DND-41 (cell line): ENCODE measurements at regions not wholly inside any gene's neighbourhood (a gene's known extent, or its start where the extent isn't known, plus 50 kb on each side); places are given as distances from the start of the nearest gene placed in this dataset.

Source experiments
- ATAC-seq: fragments of 200-7000 bp; cut with Tn5 transposase; 3 replicates; pipeline ENCODE4 v1.9.1; 2021; ENCODE audit warnings: low read depth; ENCODE audit not compliant: insufficient read depth
- DNase-seq: peaks from one replicate; pipeline ENCODE4 v3.0.0-alpha.2; 2020
- H2AFZ ChIP-seq: 2 replicates; pipeline ENCODE4 v1.6.0; 2012; ENCODE audit warnings: low read depth, low read length
- H3K27ac ChIP-seq: 2 replicates; pipeline ENCODE4 v1.5.1; 2012; ENCODE audit warnings: low read length, inconsistent platforms
- H3K27me3 ChIP-seq: fragments of 200-600 bp; sonication (generic); 2 replicates; pipeline ENCODE4 v1.6.0; 2012; ENCODE audit warnings: low read length, mild to moderate bottlenecking, inconsistent platforms; ENCODE audit not compliant: insufficient read depth, poor library complexity
- H3K36me3 ChIP-seq: 2 replicates; pipeline ENCODE4 v1.5.1; 2012; ENCODE audit warnings: low read length, inconsistent platforms; ENCODE audit not compliant: insufficient read depth
- H3K4me1 ChIP-seq: 2 replicates; pipeline ENCODE4 v1.5.1; 2012; ENCODE audit warnings: mild to moderate bottlenecking, low read length; ENCODE audit not compliant: insufficient read depth
- H3K4me2 ChIP-seq: 2 replicates; pipeline ENCODE4 v1.6.0; 2012; ENCODE audit warnings: mild to moderate bottlenecking, moderate library complexity, low read length, inconsistent platforms; ENCODE audit not compliant: insufficient read depth
- H3K4me3 ChIP-seq, 2 experiments: fragments of 200-600 bp in 1 of 2; shearing (Covaris generic) in 1 of 2; 2 replicates each; pipeline ENCODE4 v1.5.1; 2012 to 2016; ENCODE audit warnings: inconsistent platforms in 2 of 2, low read length in 2 of 2, mild to moderate bottlenecking in 2 of 2, low read depth in 1 of 2, moderate library complexity in 1 of 2
- H3K79me2 ChIP-seq: 2 replicates; pipeline ENCODE4 v1.6.0; 2012; ENCODE audit warnings: low read length, inconsistent platforms; ENCODE audit not compliant: insufficient read depth
- H3K9ac ChIP-seq: 2 replicates; pipeline ENCODE4 v1.6.0; 2012; ENCODE audit warnings: low read depth, mild to moderate bottlenecking, inconsistent platforms, low read length, moderate library complexity
- H3K9me3 ChIP-seq: 2 replicates; pipeline ENCODE4 v1.5.1; 2012; ENCODE audit warnings: low read length, moderate library complexity, mild to moderate bottlenecking, inconsistent platforms; ENCODE audit not compliant: insufficient read depth, severe bottlenecking
- H4K20me1 ChIP-seq: 2 replicates; pipeline ENCODE4 v1.6.0; 2012; ENCODE audit warnings: low read length; ENCODE audit not compliant: insufficient read depth
- CTCF ChIP-seq: IDR thresholded peaks from 2 replicates; pipeline ENCODE4 v1.5.1; 2012; ENCODE audit warnings: borderline replicate concordance, low read length, moderate library complexity, mild to moderate bottlenecking; ENCODE audit not compliant: poor library complexity, severe bottlenecking; ENCODE audit errors: extremely low read depth
- EZH2 ChIP-seq: IDR thresholded peaks from 3 replicates; pipeline ENCODE4 v1.6.1; 2012; ENCODE audit warnings: borderline replicate concordance, low read depth, mild to moderate bottlenecking, moderate library complexity, low read length, inconsistent platforms; ENCODE audit not compliant: severe bottlenecking

GRCh38 chr12:104850781-104851180 lies 107.3 kb downstream of the SLC41A2 start:
- H3K36me3 ChIP-seq: no peaks in the 10 kb centered on the region
- H3K4me1 ChIP-seq: no peaks in the 10 kb centered on the region
- H4K20me1 ChIP-seq: no peaks in the 10 kb centered on the region
- no peak overlapping the region for H3K4me2 ChIP-seq
- no peak for TF ChIP-seq CTCF
- no peak for TF ChIP-seq EZH2
- no peaks in the 10 kb centered on the region for H3K79me2 ChIP-seq
- H3K27ac ChIP-seq: no peak overlapping the region
- no peaks in the 10 kb centered on the region for H3K27me3 ChIP-seq
- H3K4me3 ChIP-seq: no peak overlapping the region
- no peak overlapping the region for H3K9ac ChIP-seq
- no peak overlapping the region for H2AFZ ChIP-seq
- no peaks in the 10 kb centered on the region for H3K9me3 ChIP-seq
- DNase-seq: no peak
- ATAC-seq: no peak

- H3K4me1 ChIP-seq: no peaks in the 10 kb centered on the region
- no peak overlapping the region for H3K27ac ChIP-seq
- H3K4me2 ChIP-seq: no peak overlapping the region
- TF ChIP-seq CTCF: no peak
- no peak for TF ChIP-seq EZH2
- ATAC-seq (no peak), DNase-seq (no peak)
- no peak overlapping the region for H3K4me3 ChIP-seq
- H2AFZ ChIP-seq: no peak overlapping the region
- H3K9me3 ChIP-seq: no peaks in the 10 kb centered on the region
- H3K36me3 ChIP-seq: no peaks in the 10 kb centered on the region
- no peaks in the 10 kb centered on the region for H4K20me1 ChIP-seq
- H3K27me3 ChIP-seq: no peaks in the 10 kb centered on the region
- H3K79me2 ChIP-seq: no peaks in the 10 kb centered on the region
- no peak overlapping the region for H3K9ac ChIP-seq
Observed at GRCh38 chr12:104846056-104846767, 111.9 kb downstream of the SLC41A2 start.

GRCh38 chr12:104844123-104844522 lies 114.0 kb downstream of the SLC41A2 start:
- Histone ChIP-seq H3K4me1 (no peaks in the 10 kb centered on the region), H3K9me3 (no peaks in the 10 kb centered on the region), H3K4me2 (no peak overlapping the region), H3K4me3 (no peak overlapping the region), H2AFZ (no peak overlapping the region), H4K20me1 (no peaks in the 10 kb centered on the region), H3K79me2 (no peaks in the 10 kb centered on the region), H3K9ac (no peak overlapping the region), H3K36me3 (no peaks in the 10 kb centered on the region), H3K27ac (no peak overlapping the region), H3K27me3 (no peaks in the 10 kb centered on the region)
- TF ChIP-seq EZH2: no peak
- no peak for TF ChIP-seq CTCF
- no peak for ATAC-seq
- DNase-seq: no peak

- Histone ChIP-seq H3K9ac (no peak overlapping the region), H3K27me3 (no peaks in the 10 kb centered on the region), H3K4me1 (no peaks in the 10 kb centered on the region), H2AFZ (no peak overlapping the region), H4K20me1 (no peaks in the 10 kb centered on the region), H3K27ac (no peak overlapping the region), H3K9me3 (no peaks in the 10 kb centered on the region), H3K79me2 (no peaks in the 10 kb centered on the region), H3K4me3 (no peak overlapping the region), H3K36me3 (no peaks in the 10 kb centered on the region), H3K4me2 (no peak overlapping the region)
- ATAC-seq: no peak
- TF ChIP-seq CTCF (no peak), EZH2 (no peak)
- no peak for DNase-seq
Observed at GRCh38 chr12:104840262-104840661, 117.8 kb downstream of the SLC41A2 start.
